ENCODE measurements at regions not wholly inside any gene's neighbourhood (a gene's known extent, or its start where the extent isn't known, plus 50 kb on each side); places are given as distances from the start of the nearest gene placed in this dataset.

GRCh38 chr12:91513313-91513712 lies 330.7 kb upstream of the DCN start:
- Histone ChIP-seq H4K20me1 (ENCODE audit: low read length) (no peaks in the 10 kb centered on the region), H2AFZ (ENCODE audit: low read length) (no peak overlapping the region), H3K79me2 (ENCODE audit: low read length) (no peaks in the 10 kb centered on the region), H3K9ac (ENCODE audit: low read length) (no peak overlapping the region), H3K4me1 (ENCODE audit: insufficient read depth, low read length) (no peaks in the 10 kb centered on the region), H3F3A (ENCODE audit: low read length, unreplicated experiment) (no peaks in the 10 kb centered on the region), H3K9me2 (replicated peaks; ENCODE audit: low read length) (no peaks in the 10 kb centered on the region), H3K27me3 (ENCODE audit: low read length) (no peaks in the 10 kb centered on the region), H3K27ac (ENCODE audit: low read length) (no peak overlapping the region), H3K4me3 (ENCODE audit: low read length) (no peak overlapping the region), H3K36me3 (ENCODE audit: low read depth, low read length) (no peaks in the 10 kb centered on the region), H3K9me3 (ENCODE audit: low read length) (no peaks in the 10 kb centered on the region), H3K4me2 (ENCODE audit: low read length) (no peak overlapping the region)
- TF ChIP-seq EZH2phosphoT487 (IDR thresholded peaks at IDR 0.05; ENCODE audit: borderline replicate concordance, low read length), result no peak
- TF ChIP-seq CTCF (conservative IDR thresholded peaks at IDR 0.05; ENCODE audit: low read depth, low read length), result no peak
- no peak for TF ChIP-seq EZH2 (IDR thresholded peaks at IDR 0.05; ENCODE audit: low read length, unreplicated experiment)
- DNase-seq (no peak), ATAC-seq (no peak)
- ChIA-PET CTCF (no interaction called here), POLR2A (ENCODE audit: unreplicated experiment) (no interaction called here)
- BruUV-seq (replicated peaks), result no TSS peak
- intact Hi-C loops (cut with micrococcal nuclease), result no loop called here

GRCh38 chr12:91511795-91512420 lies 329.3 kb upstream of the DCN start:
- H3K27ac ChIP-seq (ENCODE audit: low read length), result no peak overlapping the region
- no peak overlapping the region for H3K9ac ChIP-seq (ENCODE audit: low read length)
- H3K4me3 ChIP-seq (ENCODE audit: low read length), result no peak overlapping the region
- CTCF ChIA-PET, result no interaction called here
- H3K27me3 ChIP-seq (ENCODE audit: low read length), result no peaks in the 10 kb centered on the region
- H3K9me3 ChIP-seq (ENCODE audit: low read length), result no peaks in the 10 kb centered on the region
- no peak overlapping the region for H2AFZ ChIP-seq (ENCODE audit: low read length)
- TF ChIP-seq EZH2phosphoT487 (IDR thresholded peaks at IDR 0.05; ENCODE audit: borderline replicate concordance, low read length) (no peak), EZH2 (IDR thresholded peaks at IDR 0.05; ENCODE audit: low read length, unreplicated experiment) (no peak), CTCF (conservative IDR thresholded peaks at IDR 0.05; ENCODE audit: low read depth, low read length) (no peak)
- no peaks in the 10 kb centered on the region for H3K79me2 ChIP-seq (ENCODE audit: low read length)
- H3K4me2 ChIP-seq (ENCODE audit: low read length), result no peak overlapping the region
- intact Hi-C loops (cut with micrococcal nuclease), result no loop called here
- no peak for DNase-seq
- no peak for ATAC-seq
- no peaks in the 10 kb centered on the region for H4K20me1 ChIP-seq (ENCODE audit: low read length)
- no peaks in the 10 kb centered on the region for H3K4me1 ChIP-seq (ENCODE audit: insufficient read depth, low read length)
- no peaks in the 10 kb centered on the region for H3K9me2 ChIP-seq (replicated peaks; ENCODE audit: low read length)
- no peaks in the 10 kb centered on the region for H3K36me3 ChIP-seq (ENCODE audit: low read depth, low read length)
- BruUV-seq (replicated peaks), result no TSS peak
- POLR2A ChIA-PET (ENCODE audit: unreplicated experiment), result no interaction called here
- no peaks in the 10 kb centered on the region for H3F3A ChIP-seq (ENCODE audit: low read length, unreplicated experiment)

GRCh38 chr12:91507754-91508153 lies 325.1 kb upstream of the DCN start:
- BruUV-seq (replicated peaks), result no TSS peak
- intact Hi-C loops (cut with micrococcal nuclease), result no loop called here

More at GRCh38 chr12:91507754-91508153, 325.1 kb upstream of the DCN start:
- Histone ChIP-seq H3K4me3 (ENCODE audit: low read length) (no peak overlapping the region), H3K9ac (ENCODE audit: low read length) (no peak overlapping the region), H3K27me3 (ENCODE audit: low read length) (no peaks in the 10 kb centered on the region), H3K36me3 (ENCODE audit: low read depth, low read length) (no peaks in the 10 kb centered on the region), H3K4me2 (ENCODE audit: low read length) (no peak overlapping the region), H3F3A (ENCODE audit: low read length, unreplicated experiment) (no peaks in the 10 kb centered on the region), H3K9me3 (ENCODE audit: low read length) (no peaks in the 10 kb centered on the region), H2AFZ (ENCODE audit: low read length) (no peak overlapping the region), H3K79me2 (ENCODE audit: low read length) (no peaks in the 10 kb centered on the region), H3K9me2 (replicated peaks; ENCODE audit: low read length) (no peaks in the 10 kb centered on the region), H3K4me1 (ENCODE audit: insufficient read depth, low read length) (no peaks in the 10 kb centered on the region), H4K20me1 (ENCODE audit: low read length) (no peaks in the 10 kb centered on the region), H3K27ac (ENCODE audit: low read length) (no peak overlapping the region)
- DNase-seq (no peak), ATAC-seq (no peak)
- ChIA-PET POLR2A (ENCODE audit: unreplicated experiment) (no interaction called here), CTCF (no interaction called here)
- TF ChIP-seq EZH2 (IDR thresholded peaks at IDR 0.05; ENCODE audit: low read length, unreplicated experiment) (no peak), EZH2phosphoT487 (IDR thresholded peaks at IDR 0.05; ENCODE audit: borderline replicate concordance, low read length) (no peak), CTCF (conservative IDR thresholded peaks at IDR 0.05; ENCODE audit: low read depth, low read length) (no peak)

Data from PC-3 (cell line).